ENCODE measurements at regions not wholly inside any gene's neighbourhood (a gene's known extent, or its start where the extent isn't known, plus 50 kb on each side); places are given as distances from the start of the nearest gene placed in this dataset.

- no peak overlapping the region for H3K4me3 ChIP-seq (replicated peaks in 1 of 2; ENCODE audit: low read depth in 2 of 2, low read length in 2 of 2)
- DNase-seq (ENCODE audit: low read depth in 2 of 2) = no peak
- TF ChIP-seq CTCF (IDR thresholded peaks at IDR 0.05; ENCODE audit: low read depth, low read length) = no peak
Observed at GRCh38 chr7:118525020-118525419, 300.5 kb downstream of the ANKRD7 start.

GRCh38 chr7:118531566-118531965 is 307.1 kb downstream of the ANKRD7 start:
- DNase-seq (ENCODE audit: low read depth in 2 of 2) = no peak
- no peak for TF ChIP-seq CTCF (IDR thresholded peaks at IDR 0.05; ENCODE audit: low read depth, low read length)
- H3K4me3 ChIP-seq (replicated peaks in 1 of 2; ENCODE audit: low read depth in 2 of 2, low read length in 2 of 2) = no peak overlapping the region

GRCh38 chr7:118559207-118559606 is 334.7 kb downstream of the ANKRD7 start:
- no peak for TF ChIP-seq CTCF (IDR thresholded peaks at IDR 0.05; ENCODE audit: low read depth, low read length)
- no peak for DNase-seq (ENCODE audit: low read depth in 2 of 2)

GRCh38 chr7:118563311-118563710 is 338.8 kb downstream of the ANKRD7 start:
- no peak overlapping the region for H3K4me3 ChIP-seq (replicated peaks in 1 of 2; ENCODE audit: low read depth in 2 of 2, low read length in 2 of 2)
- DNase-seq (ENCODE audit: low read depth in 2 of 2) = no peak
- TF ChIP-seq CTCF (IDR thresholded peaks at IDR 0.05; ENCODE audit: low read depth, low read length) = no peak

More at GRCh38 chr7:118559207-118559606, 334.7 kb downstream of the ANKRD7 start:
- H3K4me3 ChIP-seq (replicated peaks in 1 of 2; ENCODE audit: low read depth in 2 of 2, low read length in 2 of 2) = no peak overlapping the region

- DNase-seq (ENCODE audit: low read depth in 2 of 2) = no peak
- no peak overlapping the region for H3K4me3 ChIP-seq (replicated peaks in 1 of 2; ENCODE audit: low read depth in 2 of 2, low read length in 2 of 2)
- no peak for TF ChIP-seq CTCF (IDR thresholded peaks at IDR 0.05; ENCODE audit: low read depth, low read length)
Observed at GRCh38 chr7:118572604-118573003, 348.1 kb downstream of the ANKRD7 start.

- no peak for DNase-seq (ENCODE audit: low read depth in 2 of 2)
Observed at GRCh38 chr7:118573085-118573484, 348.6 kb downstream of the ANKRD7 start.

More at GRCh38 chr7:118573085-118573484, 348.6 kb downstream of the ANKRD7 start:
- no peak overlapping the region for H3K4me3 ChIP-seq (replicated peaks in 1 of 2; ENCODE audit: low read depth in 2 of 2, low read length in 2 of 2)
- TF ChIP-seq CTCF (IDR thresholded peaks at IDR 0.05; ENCODE audit: low read depth, low read length) = no peak
